K562 (cell line): ENCODE measurements at regions not wholly inside any gene's neighbourhood (a gene's known extent, or its start where the extent isn't known, plus 50 kb on each side); places are given as distances from the start of the nearest gene placed in this dataset.

Experiments used
- ATAC-seq: fragments of 200-7000 bp; cut with Tn5 transposase; 3 replicates; pipeline ENCODE4 v1.9.1; 2020; ENCODE audit warnings: moderate library complexity
- BruUV-seq: library from RNA; stranded (reverse); fragments of 400-500 nt; replicated peaks from 2 replicates; lab custom pipeline; 2021; lab: Mats Ljungman, UMichigan
- CTCF ChIA-PET: fragments of 300-600 bp; formaldehyde crosslinking; extraction: SDS; loops from one replicate; lab custom pipeline; 2021; ENCODE audit warnings: low intra/inter-chr PET ratio; lab: Yijun Ruan, JAX
- POLR2A ChIA-PET: fragments of 300-600, 350-650 bp; sonication (Branson Sonifier 250); formaldehyde crosslinking; extraction: SDS; loops from one replicate; lab custom pipeline; 2021; ENCODE audit warnings: antibody characterized with exemption, inconsistent platforms; lab: Yijun Ruan, JAX
- DNase-seq, 4 experiments: peaks; one replicate each; pipeline versions ENCODE4 v3.0.0 to v3.0.0-alpha.2; 2011 to 2018; ENCODE audit warnings: low spot score in 3 of 4, mixed read lengths in 3 of 4; ENCODE audit errors: extremely low read depth in 1 of 4
- FAIRE-seq: peaks from 2 replicates; lab custom pipeline; 2011; peaks lifted over from hg19 to GRCh38; lab: Jason Lieb, UNC
- H2AFZ ChIP-seq: 2 replicates; pipeline ENCODE4 v1.6.0; 2011; ENCODE audit warnings: low read depth, low read length, control low read depth, inconsistent platforms
- H3K27ac ChIP-seq: fragments of 200-600 bp; 3 replicates; pipeline ENCODE4 v1.8.0; 2011; ENCODE audit warnings: low read depth, mild to moderate bottlenecking, control low read depth, inconsistent platforms, low read length, moderate library complexity, mixed read lengths; ENCODE audit errors: extremely low read depth
- H3K27me3 ChIP-seq, 2 experiments: fragments of 300-600 bp in 1 of 2; 2 replicates in 1 of 2; 3 replicates in 1 of 2; pipeline versions ENCODE4 v1.6.0 to v1.8.0; 2011; ENCODE audit warnings: inconsistent platforms in 2 of 2, low read length in 2 of 2, mild to moderate bottlenecking in 1 of 2, mixed read lengths in 1 of 2, moderate library complexity in 1 of 2; ENCODE audit not compliant: control insufficient read depth in 2 of 2, insufficient read depth in 2 of 2
- H3K36me3 ChIP-seq: fragments of 300-600 bp; 3 replicates; pipeline ENCODE4 v1.8.0; 2011; ENCODE audit warnings: mild to moderate bottlenecking, low read length, inconsistent platforms; ENCODE audit not compliant: control insufficient read depth, insufficient read depth
- H3K4me1 ChIP-seq, 2 experiments: fragments of 200-600 bp in 1 of 2; replicated peaks in 1 of 2; 2 replicates in 1 of 2; 3 replicates in 1 of 2; pipeline versions ENCODE4 v1.5.1 to v1.8.0; 2011; ENCODE audit warnings: inconsistent platforms in 2 of 2, low read length in 2 of 2, mild to moderate bottlenecking in 1 of 2, mixed read lengths in 1 of 2, moderate library complexity in 1 of 2; ENCODE audit not compliant: control insufficient read depth in 2 of 2, insufficient read depth in 2 of 2
- H3K4me2 ChIP-seq: 2 replicates; pipeline ENCODE4 v1.6.1; 2011; ENCODE audit warnings: low read length, control low read depth, inconsistent platforms, mixed read lengths; ENCODE audit not compliant: insufficient read depth
- H3K4me3 ChIP-seq: fragments of 200-600 bp; sonication (generic), shearing (Covaris generic); 2 replicates; pipeline ENCODE4 v1.5.1; 2016; ENCODE audit warnings: control low read depth, inconsistent platforms
- H3K79me2 ChIP-seq: fragments of 200-600 bp; 3 replicates; pipeline ENCODE4 v1.8.0; 2011; ENCODE audit warnings: low read length, inconsistent platforms; ENCODE audit not compliant: control insufficient read depth, insufficient read depth
- H3K9ac ChIP-seq, 2 experiments: 2 replicates each; pipeline versions ENCODE4 v1.6.0 to v1.6.1; 2011; ENCODE audit warnings: low read depth in 2 of 2, low read length in 2 of 2, control low read depth in 1 of 2, inconsistent platforms in 1 of 2, mild to moderate bottlenecking in 1 of 2, mixed read lengths in 1 of 2; ENCODE audit not compliant: insufficient read depth in 1 of 2
- H3K9me1 ChIP-seq: one replicate; pipeline ENCODE4 v1.6.0; 2011; ENCODE audit warnings: inconsistent platforms, mild to moderate bottlenecking, low read length, moderate library complexity; ENCODE audit not compliant: control insufficient read depth, insufficient read depth
- H3K9me3 ChIP-seq: replicated peaks from 2 replicates; pipeline ENCODE4 v1.5.1; 2011; ENCODE audit warnings: low read depth, low read length, inconsistent platforms; ENCODE audit not compliant: control insufficient read depth, insufficient read depth
- H4K20me1 ChIP-seq: replicated peaks from 2 replicates; pipeline ENCODE4 v1.6.1; 2011; ENCODE audit warnings: low read length, inconsistent platforms, mixed read lengths; ENCODE audit not compliant: control insufficient read depth, insufficient read depth
- NFYB ChIP-seq: IDR thresholded peaks from 2 replicates; pipeline ENCODE4 v1.6.1; 2011; ENCODE audit warnings: mild to moderate bottlenecking, moderate library complexity; ENCODE audit not compliant: insufficient read length; ENCODE audit errors: extremely low read depth
- TFAP4 ChIP-seq: sonication (generic); formaldehyde crosslinking; IDR thresholded peaks from 2 replicates; pipeline ENCODE4 v1.8.0; 2022; ENCODE audit warnings: missing genetic modification reagents, mild to moderate bottlenecking, moderate library complexity, borderline replicate concordance
- ZBTB34 ChIP-seq: fragments of 250-450 bp; sonication (Bioruptor Pico); IDR thresholded peaks from 2 replicates; pipeline ENCODE4 v1.8.0; 2021; ENCODE audit warnings: mild to moderate bottlenecking, moderate library complexity
- ZNF3 ChIP-seq: fragments of 250-450 bp; sonication (Bioruptor Pico); IDR thresholded peaks from 2 replicates; pipeline ENCODE4 v1.5.0; 2021; ENCODE audit warnings: mild to moderate bottlenecking, moderate library complexity
- ZNF316 ChIP-seq: fragments of 450-650 bp; IDR thresholded peaks from 2 replicates; pipeline ENCODE4 v1.6.1; 2016
- ZNF431 ChIP-seq: sonication (generic); formaldehyde crosslinking; IDR thresholded peaks from 2 replicates; pipeline ENCODE4 v1.8.0; 2022; ENCODE audit warnings: mild to moderate bottlenecking, missing genetic modification reagents
- ZNF655 ChIP-seq: fragments of 250-450 bp; sonication (Bioruptor Pico); IDR thresholded peaks from 2 replicates; pipeline ENCODE4 v1.5.0; 2021
- WGBS: fragments of 100-300 bp; shearing (Covaris generic); methylation state at CpG from one replicate; pipeline ENCODE4 v1.1.6; 2016; ENCODE audit warnings: low coverage, mixed read lengths; ENCODE audit not compliant: insufficient coverage; ENCODE audit errors: missing lambda C conversion rate; 5-methylcytosine and 5-hydroxymethylcytosine counted together
- in situ Hi-C: fragments of 300-500 bp; cut with MboI; formaldehyde crosslinking; loops from 4 replicates; pipeline ENCODE4 v1.15.0; 2018; ENCODE audit warnings: inconsistent platforms, mixed read lengths
- intact Hi-C: fragments of 100-400 bp; cut with micrococcal nuclease; formaldehyde crosslinking; loops from 2 replicates; pipeline ENCODE4 v1.14.2; 2022

GRCh38 chr3:71951842-71952241, 166.9 kb upstream of the PROK2 start:
- in situ Hi-C loops = loop anchor here (10.0 kb wide), 1 partner anchor 313 kb away; no protein-coding TSS in a partner anchor
- TF ChIP-seq ZNF316 (no peak), ZNF655 (no peak), ZNF3 (no peak), ZBTB34 (CRISPR knock-in tag) (no peak), TFAP4 (CRISPR knock-in tag) (no peak), NFYB (no peak), ZNF431 (CRISPR knock-in tag) (no peak)

More at GRCh38 chr3:71951842-71952241, 166.9 kb upstream of the PROK2 start:
- no peak for DNase-seq
- H3K27me3 ChIP-seq = peaks cover 6 to 27% of the 10 kb centered on the region in 2 experiments; a peak in 4 of 5 replicates
- H3K9me3 ChIP-seq = no peaks in the 10 kb centered on the region
- intact Hi-C loops = loop anchor here (10.0 kb wide), 1 partner anchor 133 kb away; no protein-coding TSS in a partner anchor
- ATAC-seq = no peak
- H3K9me1 ChIP-seq = no peaks in the 10 kb centered on the region
- no peak overlapping the region for H3K4me2 ChIP-seq
- BruUV-seq = no TSS peak
- H3K36me3 ChIP-seq = no peaks in the 10 kb centered on the region
- H2AFZ ChIP-seq = no peak overlapping the region
- no peaks in the 10 kb centered on the region for H4K20me1 ChIP-seq
- no peak overlapping the region for H3K27ac ChIP-seq
- no peaks in the 10 kb centered on the region for H3K79me2 ChIP-seq
- 21% methylated on average over 4 of the region's 4 CpGs for WGBS
- peaks cover 0 to 5% of the 10 kb centered on the region in 2 experiments; a peak in 2 of 5 replicates for H3K4me1 ChIP-seq
- no peak for FAIRE-seq
- H3K9ac ChIP-seq = no peak overlapping the region
- no peak overlapping the region for H3K4me3 ChIP-seq
- ChIA-PET POLR2A (interaction anchor here (0.6 to 1.1 kb wide), 2 partner anchors 9 to 22 kb away, joined by 3 read pairs; no protein-coding TSS in a partner anchor), CTCF (no interaction called here)
